ENCODE measurements at regions not wholly inside any gene's neighbourhood (a gene's known extent, or its start where the extent isn't known, plus 50 kb on each side); places are given as distances from the start of the nearest gene placed in this dataset.
A peak's percentile ranks its signal among the peaks of the same experiment; 100 is the strongest.

DNA sequence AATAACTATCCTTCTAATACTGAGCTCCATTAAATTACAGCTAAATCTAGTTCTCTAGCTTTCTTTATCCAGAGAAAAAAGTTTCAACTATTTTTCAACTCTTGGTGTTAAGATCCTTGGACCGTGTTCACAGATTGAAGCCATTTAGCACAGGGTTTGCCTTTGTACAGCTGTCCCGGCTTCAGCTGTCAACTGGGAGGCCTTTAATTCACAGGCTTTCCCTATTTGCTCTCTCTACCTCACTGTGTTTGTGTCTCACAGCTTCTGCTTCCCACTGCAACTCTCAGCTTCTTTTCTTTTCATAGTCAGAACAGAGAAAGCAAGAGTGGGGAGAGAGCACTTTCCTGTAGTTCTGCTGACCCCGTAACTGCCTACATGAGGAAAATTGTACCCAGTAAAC, 76.9 kb upstream of the SMAD1 start:
- Histone ChIP-seq H3K9me3 (no peaks in the 10 kb centered on the region), H3K4me3 (no peak overlapping the region), H3K4me1 (no peaks in the 10 kb centered on the region), H3K36me3 (ENCODE audit: insufficient read depth in 1 of 2, low read depth in 1 of 2) (no peaks in the 10 kb centered on the region), H3K27ac (no peak overlapping the region), H3K27me3 (ENCODE audit: insufficient read depth in 3 of 3, low read length in 2 of 3) (no peaks in the 10 kb centered on the region)
- TF ChIP-seq, protein P1, sequence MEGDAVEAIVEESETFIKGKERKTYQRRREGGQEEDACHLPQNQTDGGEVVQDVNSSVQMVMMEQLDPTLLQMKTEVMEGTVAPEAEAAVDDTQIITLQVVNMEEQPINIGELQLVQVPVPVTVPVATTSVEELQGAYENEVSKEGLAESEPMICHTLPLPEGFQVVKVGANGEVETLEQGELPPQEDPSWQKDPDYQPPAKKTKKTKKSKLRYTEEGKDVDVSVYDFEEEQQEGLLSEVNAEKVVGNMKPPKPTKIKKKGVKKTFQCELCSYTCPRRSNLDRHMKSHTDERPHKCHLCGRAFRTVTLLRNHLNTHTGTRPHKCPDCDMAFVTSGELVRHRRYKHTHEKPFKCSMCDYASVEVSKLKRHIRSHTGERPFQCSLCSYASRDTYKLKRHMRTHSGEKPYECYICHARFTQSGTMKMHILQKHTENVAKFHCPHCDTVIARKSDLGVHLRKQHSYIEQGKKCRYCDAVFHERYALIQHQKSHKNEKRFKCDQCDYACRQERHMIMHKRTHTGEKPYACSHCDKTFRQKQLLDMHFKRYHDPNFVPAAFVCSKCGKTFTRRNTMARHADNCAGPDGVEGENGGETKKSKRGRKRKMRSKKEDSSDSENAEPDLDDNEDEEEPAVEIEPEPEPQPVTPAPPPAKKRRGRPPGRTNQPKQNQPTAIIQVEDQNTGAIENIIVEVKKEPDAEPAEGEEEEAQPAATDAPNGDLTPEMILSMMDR (IDR thresholded peaks at IDR 0.05): no peak
- DNase-seq (no peak), ATAC-seq (peak in 1 of 4 donors; percentile 39)
- intact Hi-C loops (cut with DNase I): no loop called here
- 33 to 38% (median 35%) methylated on average over 3 of the region's 3 CpGs for WGBS, 3 donors

DNA sequence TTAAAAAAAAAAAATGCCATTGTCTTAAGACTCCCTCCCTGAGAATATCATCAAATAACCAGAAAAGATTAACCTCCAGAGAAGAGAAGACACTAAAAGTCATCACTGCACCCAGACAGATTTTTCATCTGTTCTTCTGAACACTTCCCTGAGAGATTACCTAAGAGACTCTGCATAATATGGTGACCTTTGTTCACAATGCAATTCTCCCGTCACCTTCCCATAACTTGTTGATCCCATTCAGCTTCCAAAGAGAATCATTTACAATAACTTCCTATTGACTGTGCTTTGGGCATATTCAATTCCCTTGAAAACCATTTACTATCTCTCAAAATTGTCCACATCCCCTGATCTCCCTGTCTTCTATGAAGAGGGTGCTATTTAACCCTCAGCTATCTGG, 85.1 kb upstream of the SMAD1 start:
- TF ChIP-seq, protein P1 (IDR thresholded peaks at IDR 0.05): no peak
- DNase-seq (no peak), ATAC-seq (no peak)
- Histone ChIP-seq H3K4me3 (no peak overlapping the region), H3K27ac (no peak overlapping the region), H3K9me3 (no peaks in the 10 kb centered on the region), H3K36me3 (ENCODE audit: insufficient read depth in 1 of 2, low read depth in 1 of 2) (no peaks in the 10 kb centered on the region), H3K27me3 (ENCODE audit: insufficient read depth in 3 of 3, low read length in 2 of 3) (no peaks in the 10 kb centered on the region), H3K4me1 (no peaks in the 10 kb centered on the region)
- 85 to 94% (median 93%) methylated on average over 1 of the region's 1 CpG for WGBS, 3 donors
- intact Hi-C loops (cut with DNase I): no loop called here

DNA sequence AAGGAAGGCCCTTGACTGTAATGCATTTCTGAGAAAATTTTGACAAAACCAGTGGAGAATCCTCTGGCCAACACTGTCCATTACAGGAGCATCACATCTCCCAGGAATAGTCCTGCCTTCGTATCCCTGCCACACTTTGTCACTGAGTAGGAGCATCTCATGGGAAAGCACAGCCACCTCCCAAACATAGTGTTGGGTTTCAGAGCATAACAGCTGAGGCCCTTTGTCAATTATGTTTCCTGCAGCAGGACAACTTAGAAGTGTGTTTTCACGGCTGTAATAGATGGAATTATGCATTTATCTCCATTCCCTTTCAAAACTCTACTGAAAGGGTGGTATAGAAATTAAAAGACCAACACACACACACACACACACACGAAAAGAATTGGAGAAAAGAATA, 91.1 kb upstream of the SMAD1 start:
- H3K9me3 ChIP-seq: no peaks in the 10 kb centered on the region
- no peaks in the 10 kb centered on the region for H3K27me3 ChIP-seq (ENCODE audit: insufficient read depth in 3 of 3, low read length in 2 of 3)
- no peaks in the 10 kb centered on the region for H3K36me3 ChIP-seq (ENCODE audit: insufficient read depth in 1 of 2, low read depth in 1 of 2)
- TF ChIP-seq, protein P1 (IDR thresholded peaks at IDR 0.05): no peak
- intact Hi-C loops (cut with DNase I): no loop called here
- no peaks in the 10 kb centered on the region for H3K4me1 ChIP-seq
- DNase-seq (no peak), ATAC-seq (no peak)
- H3K27ac ChIP-seq: no peak overlapping the region
- WGBS, 3 donors: 27 to 53% (median 36%) methylated on average over 3 of the region's 3 CpGs
- H3K4me3 ChIP-seq: no peak overlapping the region

DNA sequence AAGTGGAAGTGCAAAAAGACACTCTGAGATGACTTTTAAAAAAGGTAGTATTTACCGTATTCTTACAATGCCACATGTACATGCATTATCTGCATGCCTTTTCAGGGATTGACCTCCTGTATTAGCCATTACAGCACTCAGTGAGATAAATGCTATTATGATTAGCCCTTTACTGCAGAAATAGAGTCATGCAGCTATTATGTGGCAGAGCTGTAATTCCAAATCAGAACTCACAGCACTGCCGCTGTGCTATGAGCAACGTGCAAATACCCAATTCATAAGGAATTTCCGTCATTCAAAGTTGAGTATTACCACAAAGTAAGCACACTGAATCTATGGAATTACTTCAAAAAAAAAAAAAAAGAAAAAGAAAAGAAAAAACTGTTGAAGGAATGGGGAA, 92.1 kb upstream of the SMAD1 start:
- H3K4me1 ChIP-seq: no peaks in the 10 kb centered on the region
- TF ChIP-seq, protein P1 (IDR thresholded peaks at IDR 0.05): no peak
- no peaks in the 10 kb centered on the region for H3K36me3 ChIP-seq (ENCODE audit: insufficient read depth in 1 of 2, low read depth in 1 of 2)
- no peaks in the 10 kb centered on the region for H3K9me3 ChIP-seq
- intact Hi-C loops (cut with DNase I): no loop called here
- H3K27ac ChIP-seq: no peak overlapping the region
- no peaks in the 10 kb centered on the region for H3K27me3 ChIP-seq (ENCODE audit: insufficient read depth in 3 of 3, low read length in 2 of 3)
- no peak overlapping the region for H3K4me3 ChIP-seq
- no peak for DNase-seq
- ATAC-seq: no peak
- WGBS, 3 donors: 84 to 98% (median 95%) methylated on average over 4 of the region's 4 CpGs

DNA sequence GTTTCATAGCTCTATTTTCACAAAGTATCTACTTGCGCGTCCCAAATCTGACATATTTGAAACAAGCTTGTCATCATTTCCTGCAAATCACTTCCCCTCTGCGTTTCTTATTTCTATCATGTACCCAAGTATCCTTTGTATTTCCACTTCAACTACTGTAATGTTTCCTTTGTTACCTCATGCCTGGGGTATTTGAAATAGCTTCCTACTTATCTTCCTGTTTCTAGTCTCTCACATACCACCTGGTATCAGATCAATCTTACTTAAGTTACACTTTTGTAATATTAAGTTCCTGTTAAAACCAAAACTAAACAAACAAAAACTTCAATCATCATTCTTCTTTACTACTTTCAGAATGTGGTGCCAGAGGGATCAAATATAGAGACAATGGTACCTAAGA, 93.6 kb upstream of the SMAD1 start:
- WGBS, 3 donors: 51 to 83% (median 71%) methylated on average over 3 of the region's 3 CpGs
- no peak overlapping the region for H3K4me3 ChIP-seq
- no peaks in the 10 kb centered on the region for H3K9me3 ChIP-seq
- TF ChIP-seq, protein P1 (IDR thresholded peaks at IDR 0.05): no peak
- DNase-seq (no peak), ATAC-seq (no peak)
- H3K36me3 ChIP-seq (ENCODE audit: insufficient read depth in 1 of 2, low read depth in 1 of 2): no peaks in the 10 kb centered on the region
- no peaks in the 10 kb centered on the region for H3K27me3 ChIP-seq (ENCODE audit: insufficient read depth in 3 of 3, low read length in 2 of 3)
- no peak overlapping the region for H3K27ac ChIP-seq
- intact Hi-C loops (cut with DNase I): no loop called here
- no peaks in the 10 kb centered on the region for H3K4me1 ChIP-seq

Data from psoas muscle (tissue), 7 donors.